HL-60 (cell line): ENCODE measurements at regions not wholly inside any gene's neighbourhood (a gene's known extent, or its start where the extent isn't known, plus 50 kb on each side); places are given as distances from the start of the nearest gene placed in this dataset.

Experiments
- DNase-seq, 2 experiments: peaks; one replicate each; pipeline ENCODE4 v3.0.0-alpha.2; 2010 to 2020; ENCODE audit warnings: low read depth in 1 of 2, low spot score in 1 of 2
- H3K27ac ChIP-seq: fragments of 250-450 bp; sonication (Bioruptor Pico); replicated peaks from 2 replicates; pipeline ENCODE4 v1.5.1; 2020; ENCODE audit warnings: mild to moderate bottlenecking, moderate library complexity
- H3K27me3 ChIP-seq: fragments of 250-450 bp; sonication (Bioruptor Pico); 2 replicates; pipeline ENCODE4 v1.5.1; 2021; ENCODE audit warnings: mild to moderate bottlenecking, moderate library complexity; ENCODE audit not compliant: insufficient read depth, poor library complexity, severe bottlenecking
- H3K4me3 ChIP-seq: replicated peaks from 2 replicates; pipeline ENCODE4 v1.5.1; 2011; ENCODE audit warnings: mild to moderate bottlenecking, control low read depth, low read length; ENCODE audit not compliant: insufficient read depth
- GABPA ChIP-seq: IDR thresholded peaks from 2 replicates; pipeline ENCODE4 v1.6.1; 2012; ENCODE audit warnings: low read depth
- POLR2AphosphoS5 ChIP-seq: IDR thresholded peaks from 2 replicates; pipeline ENCODE4 v1.6.1; 2012; ENCODE audit warnings: low read depth
- SPI1 ChIP-seq: IDR thresholded peaks from 2 replicates; pipeline ENCODE4 v1.6.1; 2012; ENCODE audit warnings: low read depth, mild to moderate bottlenecking, borderline replicate concordance
- TF ChIP-seq, protein P1 (sequence below): IDR thresholded peaks from 2 replicates; pipeline ENCODE4 v1.6.1; 2012; ENCODE audit warnings: low read depth; ENCODE audit not compliant: insufficient replicate concordance
- TF ChIP-seq, protein P2 (sequence below): IDR thresholded peaks from one replicate; pipeline ENCODE4 v1.5.1; 2011; ENCODE audit warnings: low read length, control low read depth, inconsistent platforms; ENCODE audit not compliant: insufficient read depth

DNA sequence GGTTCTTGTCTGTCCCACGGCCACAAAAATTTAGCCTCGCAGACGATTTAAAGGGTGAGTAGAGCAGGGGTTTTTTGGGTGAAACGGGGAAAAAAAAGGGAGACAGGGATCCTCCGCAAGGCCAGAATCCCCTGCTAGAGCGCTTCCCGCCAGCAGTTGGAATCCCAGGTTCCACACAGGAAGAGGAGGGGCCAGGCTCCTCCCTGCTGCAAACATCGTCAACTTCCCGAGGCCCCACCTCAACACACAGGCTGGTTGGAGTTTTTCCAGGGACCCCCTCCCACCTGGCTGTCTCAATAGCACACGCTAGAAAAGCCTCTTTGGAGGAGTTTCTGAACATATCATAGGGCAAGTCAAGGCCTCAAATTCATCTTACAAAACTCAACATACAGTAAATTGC is 112.7 kb downstream of the MTERF1 start:
- peaks cover 11% of the 10 kb centered on the region for H3K27me3 ChIP-seq
- TF ChIP-seq POLR2AphosphoS5 (no peak), GABPA (no peak), SPI1 (no peak)
- TF ChIP-seq, protein P1, sequence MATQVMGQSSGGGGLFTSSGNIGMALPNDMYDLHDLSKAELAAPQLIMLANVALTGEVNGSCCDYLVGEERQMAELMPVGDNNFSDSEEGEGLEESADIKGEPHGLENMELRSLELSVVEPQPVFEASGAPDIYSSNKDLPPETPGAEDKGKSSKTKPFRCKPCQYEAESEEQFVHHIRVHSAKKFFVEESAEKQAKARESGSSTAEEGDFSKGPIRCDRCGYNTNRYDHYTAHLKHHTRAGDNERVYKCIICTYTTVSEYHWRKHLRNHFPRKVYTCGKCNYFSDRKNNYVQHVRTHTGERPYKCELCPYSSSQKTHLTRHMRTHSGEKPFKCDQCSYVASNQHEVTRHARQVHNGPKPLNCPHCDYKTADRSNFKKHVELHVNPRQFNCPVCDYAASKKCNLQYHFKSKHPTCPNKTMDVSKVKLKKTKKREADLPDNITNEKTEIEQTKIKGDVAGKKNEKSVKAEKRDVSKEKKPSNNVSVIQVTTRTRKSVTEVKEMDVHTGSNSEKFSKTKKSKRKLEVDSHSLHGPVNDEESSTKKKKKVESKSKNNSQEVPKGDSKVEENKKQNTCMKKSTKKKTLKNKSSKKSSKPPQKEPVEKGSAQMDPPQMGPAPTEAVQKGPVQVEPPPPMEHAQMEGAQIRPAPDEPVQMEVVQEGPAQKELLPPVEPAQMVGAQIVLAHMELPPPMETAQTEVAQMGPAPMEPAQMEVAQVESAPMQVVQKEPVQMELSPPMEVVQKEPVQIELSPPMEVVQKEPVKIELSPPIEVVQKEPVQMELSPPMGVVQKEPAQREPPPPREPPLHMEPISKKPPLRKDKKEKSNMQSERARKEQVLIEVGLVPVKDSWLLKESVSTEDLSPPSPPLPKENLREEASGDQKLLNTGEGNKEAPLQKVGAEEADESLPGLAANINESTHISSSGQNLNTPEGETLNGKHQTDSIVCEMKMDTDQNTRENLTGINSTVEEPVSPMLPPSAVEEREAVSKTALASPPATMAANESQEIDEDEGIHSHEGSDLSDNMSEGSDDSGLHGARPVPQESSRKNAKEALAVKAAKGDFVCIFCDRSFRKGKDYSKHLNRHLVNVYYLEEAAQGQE = no peak
- TF ChIP-seq, protein P2, sequence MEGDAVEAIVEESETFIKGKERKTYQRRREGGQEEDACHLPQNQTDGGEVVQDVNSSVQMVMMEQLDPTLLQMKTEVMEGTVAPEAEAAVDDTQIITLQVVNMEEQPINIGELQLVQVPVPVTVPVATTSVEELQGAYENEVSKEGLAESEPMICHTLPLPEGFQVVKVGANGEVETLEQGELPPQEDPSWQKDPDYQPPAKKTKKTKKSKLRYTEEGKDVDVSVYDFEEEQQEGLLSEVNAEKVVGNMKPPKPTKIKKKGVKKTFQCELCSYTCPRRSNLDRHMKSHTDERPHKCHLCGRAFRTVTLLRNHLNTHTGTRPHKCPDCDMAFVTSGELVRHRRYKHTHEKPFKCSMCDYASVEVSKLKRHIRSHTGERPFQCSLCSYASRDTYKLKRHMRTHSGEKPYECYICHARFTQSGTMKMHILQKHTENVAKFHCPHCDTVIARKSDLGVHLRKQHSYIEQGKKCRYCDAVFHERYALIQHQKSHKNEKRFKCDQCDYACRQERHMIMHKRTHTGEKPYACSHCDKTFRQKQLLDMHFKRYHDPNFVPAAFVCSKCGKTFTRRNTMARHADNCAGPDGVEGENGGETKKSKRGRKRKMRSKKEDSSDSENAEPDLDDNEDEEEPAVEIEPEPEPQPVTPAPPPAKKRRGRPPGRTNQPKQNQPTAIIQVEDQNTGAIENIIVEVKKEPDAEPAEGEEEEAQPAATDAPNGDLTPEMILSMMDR = no peak
- H3K27ac ChIP-seq = no peak overlapping the region
- DNase-seq = no peak
- H3K4me3 ChIP-seq = no peak overlapping the region

DNA sequence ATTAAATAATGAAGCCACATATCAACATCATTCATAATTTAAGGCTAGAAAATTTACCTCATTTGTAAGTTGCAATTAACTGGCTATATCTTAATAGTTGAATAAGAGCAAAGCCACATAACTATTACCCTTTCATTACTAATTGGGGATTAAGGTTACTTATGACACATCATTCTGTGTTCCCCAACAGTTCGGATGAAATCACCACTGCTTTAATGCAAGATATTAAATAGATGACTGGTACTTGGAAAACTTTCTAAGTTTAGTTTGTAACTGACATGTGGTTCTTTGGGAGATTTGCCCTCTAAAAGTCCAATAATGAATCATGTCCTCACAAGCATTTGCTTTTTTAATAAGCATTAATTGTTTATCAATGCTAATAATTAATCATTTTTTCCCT is 109.1 kb downstream of the MTERF1 start:
- DNase-seq = no peak
- Histone ChIP-seq H3K4me3 (no peak overlapping the region), H3K27ac (no peak overlapping the region), H3K27me3 (peaks cover 11% of the 10 kb centered on the region)
- no peak for TF ChIP-seq POLR2AphosphoS5
- TF ChIP-seq, protein P2 = no peak
- no peak for TF ChIP-seq SPI1
- TF ChIP-seq GABPA = no peak
- TF ChIP-seq, protein P1 = no peak

DNA sequence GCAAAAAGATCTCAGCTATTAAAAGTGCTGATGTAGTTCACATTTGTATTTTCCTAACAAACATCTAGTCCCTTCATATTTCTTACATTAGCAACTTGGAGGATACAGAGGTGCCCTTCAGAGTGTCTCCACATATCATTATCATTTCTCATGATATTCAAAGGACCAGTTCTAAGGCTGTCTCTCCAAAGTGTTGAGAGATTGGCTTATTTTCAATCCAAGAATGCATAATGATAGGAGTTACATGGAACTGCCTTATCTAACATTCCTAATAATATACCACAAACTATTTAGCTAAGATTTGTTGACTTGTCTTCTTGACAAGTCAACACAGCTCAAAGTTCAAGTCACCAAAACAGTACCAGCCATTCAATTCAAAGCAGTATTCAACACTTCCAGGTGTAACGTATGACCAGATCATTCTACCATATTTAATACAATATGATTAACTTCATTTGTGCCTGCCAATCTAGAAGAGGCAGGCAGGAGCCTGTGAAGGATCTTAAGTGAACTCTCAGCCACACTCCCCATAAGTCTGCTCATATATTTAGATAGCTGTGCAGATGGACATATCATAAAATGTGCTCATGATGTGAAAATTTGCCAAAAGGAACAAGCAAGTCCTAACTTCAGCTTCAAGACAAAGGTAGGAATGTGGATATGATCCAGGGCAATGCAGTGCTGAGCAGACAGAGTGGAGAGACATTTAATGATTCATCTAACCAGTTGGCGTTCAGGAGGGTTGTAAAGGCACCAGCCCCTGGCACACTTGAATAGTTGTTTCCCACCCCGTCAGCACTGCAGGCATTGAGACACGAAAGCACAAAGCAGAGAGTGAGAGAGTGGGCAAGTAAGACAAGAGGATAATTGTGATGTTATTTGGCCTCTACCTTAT is 108.3 kb downstream of the MTERF1 start:
- H3K27ac ChIP-seq = no peak overlapping the region
- H3K27me3 ChIP-seq = peaks cover 11% of the 10 kb centered on the region
- no peak for DNase-seq

More for the DNA sequence above, 108.3 kb downstream of the MTERF1 start:
- TF ChIP-seq, protein P2 = no peak
- TF ChIP-seq, protein P1 = no peak
- no peak for TF ChIP-seq POLR2AphosphoS5
- TF ChIP-seq GABPA = no peak
- TF ChIP-seq SPI1 = no peak
- no peak overlapping the region for H3K4me3 ChIP-seq
